Stimulated activated CD4-positive, alpha-beta T cell treated with anti-CD3 and anti-CD28 coated beads, Interleukin-12 subunit alpha, Interleukin-12 subunit beta, amount 100 ng/mL, for 48 hours (primary cell): ENCODE measurements at regions not wholly inside any gene's neighbourhood (a gene's known extent, or its start where the extent isn't known, plus 50 kb on each side); places are given as distances from the start of the nearest gene placed in this dataset.
"Not testable (repeated sequence)": the region's sequence is repeated elsewhere in the genome, so short reads cannot be mapped to it uniquely, and the experiment has no call there.

Source experiments
- DNase-seq, 3 donors: peaks; one replicate each; pipeline ENCODE4 v3.0.0-alpha.2; 2020; ENCODE audit warnings: low read depth in 2 of 3, low spot score in 1 of 3

- no peak for DNase-seq
Observed at GRCh38 chr2:198544461-198544860, 740.1 kb downstream of the PLCL1 start.

GRCh38 chr2:198534756-198535155 is 730.4 kb downstream of the PLCL1 start:
- DNase-seq: no peak

DNA sequence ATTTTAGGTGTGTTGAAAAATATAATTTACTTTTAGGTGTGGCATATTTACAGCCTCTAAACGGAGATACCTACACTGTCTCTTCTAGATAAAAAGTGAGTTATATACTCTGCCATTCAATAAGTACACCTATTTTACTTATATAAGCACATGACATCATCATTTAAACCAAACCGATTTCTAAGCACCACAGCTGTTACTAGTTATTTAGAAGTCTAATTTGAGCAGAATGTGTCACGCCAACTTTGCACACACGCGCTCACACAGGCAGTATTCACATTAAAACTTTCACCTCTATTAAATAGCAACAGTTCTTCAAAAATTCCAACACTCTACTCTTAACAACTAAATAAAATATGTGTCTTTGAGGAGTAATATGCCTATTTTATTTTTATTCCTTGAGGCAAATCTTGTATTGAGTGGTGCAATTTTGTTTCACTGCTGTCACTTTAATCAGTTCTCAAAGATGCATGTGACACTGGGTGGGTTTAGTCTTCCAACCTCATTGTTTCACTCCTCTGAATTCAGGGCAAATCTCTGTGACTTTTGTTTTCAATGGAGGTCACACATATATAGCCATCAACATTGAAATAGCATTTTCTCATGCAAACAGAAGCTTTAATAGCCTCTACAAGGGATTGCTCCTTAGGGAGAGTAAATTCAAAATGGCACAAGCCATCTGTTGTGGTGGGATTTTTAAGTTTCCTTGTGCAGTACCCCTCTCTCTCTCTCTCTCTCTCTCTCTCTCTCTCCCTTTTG is 721.0 kb downstream of the PLCL1 start:
- no peak for DNase-seq

GRCh38 chr2:198523710-198524109 is 719.3 kb downstream of the PLCL1 start:
- DNase-seq: no peak

DNA sequence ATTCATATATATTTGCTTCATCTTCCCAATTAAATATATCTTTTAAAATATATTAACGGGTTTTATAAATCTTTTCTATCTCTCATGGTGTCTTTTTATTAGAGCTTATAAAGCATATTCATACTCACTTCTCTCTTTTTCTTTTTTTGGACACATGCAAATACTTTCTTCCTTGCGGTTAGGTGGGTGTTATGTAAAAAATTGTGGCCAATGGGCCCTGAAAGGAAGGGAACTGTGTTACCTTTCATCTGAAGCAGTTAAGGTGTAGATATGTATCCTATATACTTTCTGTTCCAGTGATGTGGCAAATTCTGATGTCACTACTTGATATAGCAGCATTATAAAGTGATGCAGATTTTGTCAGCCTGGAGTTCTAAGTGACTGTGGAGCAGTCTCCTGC is 714.5 kb downstream of the PLCL1 start:
- no peak for DNase-seq

DNA sequence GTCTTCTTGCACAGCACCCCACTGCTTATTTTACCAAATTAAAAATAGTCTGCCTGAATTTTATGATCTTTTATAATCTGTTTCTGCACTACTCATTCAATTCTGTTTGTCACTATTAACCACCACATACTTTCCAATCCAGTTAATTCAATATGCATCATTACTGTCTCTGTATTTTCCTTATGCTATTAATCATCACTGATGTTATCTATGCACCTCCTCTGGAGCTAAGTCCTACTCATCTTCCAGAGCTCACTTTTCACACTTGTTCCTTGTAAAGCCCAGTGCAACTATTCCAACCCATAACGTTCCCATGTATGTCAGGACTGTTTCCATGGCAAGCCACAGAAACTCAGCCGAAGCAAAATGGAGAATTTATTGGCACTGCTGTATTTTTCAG is 713.6 kb downstream of the PLCL1 start:
- DNase-seq: no peak

DNA sequence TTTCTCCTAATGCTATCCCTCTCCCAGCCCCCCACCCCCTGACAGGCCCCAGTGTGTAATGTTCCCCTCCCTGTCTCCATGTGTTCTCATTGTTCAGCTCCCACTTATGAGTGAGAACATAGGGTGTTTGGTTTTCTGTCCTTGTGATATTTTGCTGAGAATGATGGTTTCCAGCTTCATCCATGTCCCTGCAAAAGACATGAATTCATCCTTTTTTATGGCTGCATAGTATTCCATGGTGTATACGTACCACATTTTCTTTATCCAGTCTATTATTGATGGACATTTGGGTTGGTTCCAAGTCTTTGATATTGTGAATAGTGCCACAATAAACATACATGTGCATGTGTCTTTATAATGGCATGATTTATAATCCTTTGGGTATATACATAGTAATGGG is 704.2 kb downstream of the PLCL1 start:
- not testable (repeated sequence) for DNase-seq

DNA sequence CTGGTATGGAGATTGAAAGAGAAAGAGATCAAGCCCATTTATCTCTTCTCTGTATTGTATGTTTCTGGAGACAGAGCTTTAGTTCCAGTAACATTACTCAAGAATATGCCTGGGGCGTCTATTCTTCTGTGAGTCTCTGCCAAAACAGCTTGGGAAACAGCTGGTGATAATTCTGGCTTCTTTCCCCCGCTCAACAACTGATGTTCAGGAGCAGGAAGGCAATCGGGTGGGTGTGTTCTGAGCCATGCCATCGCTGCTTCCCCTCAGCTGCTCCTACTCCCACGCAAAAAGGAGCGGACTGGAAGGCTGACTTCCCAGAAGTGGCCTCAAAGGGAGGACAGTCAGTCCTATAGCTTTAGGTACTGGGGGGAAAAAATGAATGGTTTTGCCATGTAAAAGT is 695.1 kb downstream of the PLCL1 start:
- DNase-seq: no peak

GRCh38 chr2:198498516-198498915 is 694.1 kb downstream of the PLCL1 start:
- DNase-seq: no peak

- no peak for DNase-seq
Observed at GRCh38 chr2:198498048-198498447, 693.7 kb downstream of the PLCL1 start.

DNA sequence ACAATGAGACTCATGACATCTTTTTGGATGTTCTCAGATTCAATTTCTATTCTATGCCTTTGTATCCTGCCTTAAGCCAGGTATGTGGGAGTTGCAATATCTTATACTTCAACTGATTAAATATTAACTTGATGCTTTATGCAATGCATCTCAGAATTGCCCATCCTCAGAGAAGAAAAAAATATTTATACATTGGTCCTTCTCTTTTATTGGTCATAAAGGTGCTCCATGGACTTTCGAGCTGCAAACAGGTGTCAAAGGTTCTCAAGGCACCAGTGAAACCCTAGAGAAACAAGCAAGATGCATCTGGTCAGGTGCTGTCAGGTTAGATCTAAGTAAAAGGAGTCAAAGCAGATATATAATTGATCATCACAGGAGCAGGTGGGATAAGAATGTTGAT is 690.5 kb downstream of the PLCL1 start:
- DNase-seq: no peak

GRCh38 chr2:198490748-198491147 is 686.4 kb downstream of the PLCL1 start:
- no peak for DNase-seq

GRCh38 chr2:198488964-198489363 is 684.6 kb downstream of the PLCL1 start:
- no peak for DNase-seq

DNA sequence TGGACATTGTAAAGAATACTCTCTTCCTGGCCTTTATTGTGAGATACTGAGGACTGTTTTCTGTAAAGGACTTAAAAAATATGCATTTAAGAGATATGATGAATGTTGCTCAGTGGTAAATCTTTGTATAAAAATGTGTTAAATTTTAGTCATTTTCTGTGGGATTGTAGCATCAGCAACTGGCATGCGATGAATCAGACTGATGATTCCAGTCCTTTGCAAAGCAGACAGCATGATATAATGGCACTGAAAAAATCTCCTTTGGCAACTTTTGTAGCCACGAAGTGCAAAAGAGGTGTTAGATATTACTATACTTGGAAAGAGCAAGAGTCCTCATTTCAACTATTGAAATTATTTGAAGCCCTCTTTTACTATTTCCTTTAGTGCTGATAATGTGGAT is 678.7 kb downstream of the PLCL1 start:
- DNase-seq: no peak

- no peak for DNase-seq
Observed at GRCh38 chr2:198479065-198479464, 674.7 kb downstream of the PLCL1 start.

DNA sequence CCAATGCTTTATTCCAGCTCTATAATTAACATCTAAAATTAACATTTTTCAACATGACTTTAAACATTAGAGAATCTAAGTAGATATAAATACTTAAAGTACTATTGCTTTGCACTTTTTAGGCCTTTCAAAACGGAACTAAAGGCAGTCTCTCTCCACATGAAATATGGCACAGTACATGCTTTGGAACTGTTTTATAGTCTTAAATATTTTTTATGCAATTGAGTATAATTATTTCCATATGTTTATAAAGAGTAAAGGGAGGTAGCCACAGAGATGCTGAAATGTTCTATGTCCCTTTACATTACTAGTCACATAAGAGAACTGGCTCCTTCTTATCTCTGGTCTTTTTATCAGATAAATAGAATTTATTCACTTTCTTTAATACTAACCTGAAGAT is 674.0 kb downstream of the PLCL1 start:
- no peak for DNase-seq

- no peak for DNase-seq
Observed at GRCh38 chr2:198476007-198476406, 671.6 kb downstream of the PLCL1 start.

GRCh38 chr2:198471291-198471690 is 666.9 kb downstream of the PLCL1 start:
- no peak for DNase-seq

GRCh38 chr2:198468136-198468535 is 663.7 kb downstream of the PLCL1 start:
- no peak for DNase-seq

DNA sequence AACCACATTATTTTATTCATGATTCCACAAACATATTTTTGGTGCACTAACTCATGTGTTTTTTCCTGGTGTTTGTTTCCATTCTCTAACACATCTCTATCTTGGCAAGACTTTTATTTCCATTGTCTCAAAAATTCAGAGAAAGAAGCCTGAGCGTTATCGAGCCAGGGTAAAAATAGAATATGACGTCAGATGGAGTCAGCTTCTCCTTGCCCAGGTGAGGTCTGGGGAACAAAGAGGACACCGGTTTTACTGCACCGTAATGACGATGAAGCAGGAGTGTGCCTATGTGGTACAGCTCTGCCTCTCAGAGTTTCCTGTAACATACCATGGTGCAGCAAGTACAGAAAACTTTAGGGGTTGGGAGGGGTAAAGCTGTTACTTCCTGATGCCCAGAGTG is 661.6 kb downstream of the PLCL1 start:
- DNase-seq: no peak

GRCh38 chr2:198456418-198456817 is 652.0 kb downstream of the PLCL1 start:
- no peak for DNase-seq

DNA sequence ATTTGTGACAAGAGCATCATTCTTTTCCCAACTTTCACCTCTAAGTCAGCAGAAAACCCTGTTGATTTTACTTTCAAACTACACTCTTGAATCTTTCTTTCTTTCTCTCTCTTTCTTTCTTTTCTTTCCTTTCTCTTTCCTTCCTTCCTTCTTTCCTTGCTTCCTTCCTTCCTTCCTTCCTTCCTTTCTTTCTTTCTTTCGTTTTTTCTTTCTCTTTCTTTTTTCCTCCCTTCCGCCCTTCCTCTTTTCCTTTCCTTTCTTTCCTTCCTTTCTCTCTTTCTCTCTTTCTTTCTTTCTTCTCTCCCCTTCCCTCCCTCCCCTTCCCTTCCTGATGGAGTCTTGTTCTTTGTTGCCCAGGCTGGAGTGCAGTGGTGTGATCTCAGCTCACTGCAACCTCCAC is 649.5 kb downstream of the PLCL1 start:
- DNase-seq: no peak

DNA sequence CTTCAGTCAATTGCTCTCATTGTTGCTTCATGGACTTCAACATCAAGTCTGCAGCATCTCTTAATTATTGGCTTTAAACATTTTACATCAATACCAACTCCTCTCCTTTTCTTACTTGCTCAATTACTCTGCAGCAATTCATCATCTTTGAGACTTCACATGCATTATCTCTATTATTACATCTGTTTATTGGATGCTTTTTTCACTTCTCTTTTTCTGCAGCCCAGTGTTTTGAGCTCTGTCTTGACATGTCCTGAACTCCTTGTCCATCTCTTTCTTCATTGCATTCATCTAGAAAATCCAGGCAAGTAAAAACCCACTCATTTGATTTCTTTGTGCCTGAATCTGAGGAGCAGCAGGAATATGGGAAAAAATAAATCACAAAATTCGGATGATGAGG is 647.9 kb downstream of the PLCL1 start:
- DNase-seq: no peak
